H4 (cell line): ENCODE measurements at regions not wholly inside any gene's neighbourhood (a gene's known extent, or its start where the extent isn't known, plus 50 kb on each side); places are given as distances from the start of the nearest gene placed in this dataset.
"Not testable (repeated sequence)": the region's sequence is repeated elsewhere in the genome, so short reads cannot be mapped to it uniquely, and the experiment has no call there.

Experiments
- DNase-seq: peaks from one replicate; pipeline ENCODE4 v3.0.0-alpha.2; 2015; ENCODE audit warnings: low spot score

- no peak for DNase-seq
Observed at GRCh38 chr9:129561594-129562281, 59.2 kb downstream of the C9orf50 start.

GRCh38 chr9:129560881-129561306 is 60.0 kb downstream of the C9orf50 start:
- DNase-seq = no peak

GRCh38 chr9:129559506-129559881 is 61.4 kb downstream of the C9orf50 start:
- DNase-seq = peak; percentile 1

- peak; percentile 5 for DNase-seq
Observed at GRCh38 chr9:129558551-129559505, 62.1 kb downstream of the C9orf50 start.

GRCh38 chr9:129558063-129558550 is 62.8 kb downstream of the C9orf50 start:
- peak; percentile 1 for DNase-seq

DNA sequence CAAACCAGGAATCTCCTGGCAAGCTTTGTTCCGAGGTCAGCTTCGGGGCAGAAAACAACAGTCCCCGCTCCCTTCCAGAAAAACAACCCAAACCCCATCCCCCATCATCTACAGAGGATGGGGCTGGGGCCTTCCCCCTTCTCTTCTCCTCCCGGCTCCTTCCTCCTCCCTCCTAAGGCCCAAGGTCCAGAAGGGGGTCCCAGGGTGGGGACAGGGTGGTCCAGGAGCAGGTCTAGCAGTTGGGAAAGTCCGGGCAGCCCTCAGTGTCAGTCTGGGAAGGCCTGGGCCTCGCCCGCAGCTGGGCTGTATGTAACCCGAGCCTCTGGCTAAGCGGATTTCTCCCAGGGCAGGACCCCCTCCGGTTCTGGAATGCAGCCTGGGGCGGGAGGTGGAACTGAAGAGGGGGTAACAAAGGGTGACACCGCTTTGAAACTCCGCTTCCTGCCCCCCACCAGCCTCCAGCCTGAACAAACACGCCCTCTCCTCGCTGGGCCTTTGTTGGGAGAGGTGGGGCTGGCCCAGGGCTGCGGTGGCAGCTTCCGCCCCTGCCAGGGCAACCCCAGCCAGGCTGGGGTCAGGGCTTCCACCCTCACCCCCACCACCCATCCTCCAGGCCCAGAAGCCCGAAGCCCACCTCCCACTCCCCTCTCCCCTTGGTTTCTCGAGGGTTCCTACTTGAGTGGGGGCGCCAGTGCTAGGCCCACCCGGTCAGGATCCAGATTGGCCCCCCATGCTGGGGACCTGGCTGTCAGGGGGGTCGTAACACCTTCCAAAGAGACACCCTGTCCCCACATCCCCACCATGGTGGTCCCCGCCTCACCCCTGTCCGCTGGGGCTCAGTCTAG is 63.5 kb downstream of the C9orf50 start:
- DNase-seq = peak; percentile 78

DNA sequence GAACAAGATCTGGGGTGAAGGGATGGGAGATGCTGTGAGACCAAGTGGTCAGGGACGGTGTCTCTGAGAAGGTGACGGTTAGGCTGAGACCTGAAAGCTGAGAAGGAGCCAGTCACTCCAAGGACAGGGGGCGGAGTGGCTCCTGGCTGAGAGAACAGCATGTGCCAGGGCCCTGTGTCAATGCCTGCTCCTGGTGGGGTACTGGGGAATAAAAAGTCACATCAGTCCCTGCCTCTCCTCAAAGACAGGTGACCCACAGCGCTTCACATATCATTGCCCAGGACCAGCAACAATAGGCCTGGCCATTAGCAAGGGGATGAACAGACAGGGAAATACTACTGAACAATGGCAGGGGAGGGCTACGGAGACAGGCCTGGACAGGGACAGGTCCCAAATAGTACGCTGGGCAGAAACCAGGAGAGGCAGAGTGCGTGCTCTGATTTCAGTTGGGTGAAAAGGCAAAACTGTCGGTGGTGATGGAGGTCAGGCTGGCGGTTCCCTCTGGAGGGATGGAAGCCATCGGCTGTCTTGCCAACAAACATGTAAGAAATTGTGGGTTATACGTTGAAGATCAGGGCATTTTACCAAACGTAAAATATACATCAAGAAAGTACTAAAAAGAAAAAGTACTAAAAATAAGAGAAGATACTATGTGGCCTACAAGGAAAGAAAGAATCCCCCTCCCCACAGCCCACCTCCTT is 64.3 kb downstream of the C9orf50 start:
- DNase-seq = peak; percentile 2

DNA sequence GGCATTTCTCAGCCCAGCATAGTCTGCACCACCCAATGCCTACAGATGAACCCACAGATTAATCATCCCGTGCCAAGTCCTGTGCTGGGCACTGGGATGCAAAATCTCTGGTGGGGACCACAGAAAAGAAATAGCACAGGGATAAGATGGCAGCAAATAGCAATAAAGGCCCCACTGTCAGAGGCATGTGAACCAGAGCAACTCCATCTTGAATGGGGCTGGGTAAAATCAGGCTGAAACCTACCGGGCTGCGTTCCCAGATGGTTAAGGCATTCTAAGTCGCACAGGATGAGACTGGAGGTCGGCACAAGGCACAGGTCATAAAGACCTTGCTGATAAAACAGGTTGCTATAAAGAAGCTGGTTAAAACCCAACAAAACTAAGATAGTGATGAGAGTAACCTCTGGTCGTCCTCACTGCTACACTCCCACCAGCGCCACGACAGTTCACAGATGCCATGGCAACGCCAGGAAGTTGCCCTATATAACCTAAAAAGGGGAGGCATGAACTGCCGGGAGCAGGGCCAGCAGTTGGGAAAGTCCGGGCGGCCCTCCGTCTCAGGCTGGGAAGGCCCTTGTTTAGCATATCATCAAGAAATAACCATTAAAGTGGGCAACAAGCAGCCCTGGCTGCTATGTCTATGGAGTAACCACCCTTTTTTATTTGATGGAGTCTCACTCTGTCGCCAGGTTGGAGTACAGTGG is 65.2 kb downstream of the C9orf50 start:
- DNase-seq = peak; percentile 2

DNA sequence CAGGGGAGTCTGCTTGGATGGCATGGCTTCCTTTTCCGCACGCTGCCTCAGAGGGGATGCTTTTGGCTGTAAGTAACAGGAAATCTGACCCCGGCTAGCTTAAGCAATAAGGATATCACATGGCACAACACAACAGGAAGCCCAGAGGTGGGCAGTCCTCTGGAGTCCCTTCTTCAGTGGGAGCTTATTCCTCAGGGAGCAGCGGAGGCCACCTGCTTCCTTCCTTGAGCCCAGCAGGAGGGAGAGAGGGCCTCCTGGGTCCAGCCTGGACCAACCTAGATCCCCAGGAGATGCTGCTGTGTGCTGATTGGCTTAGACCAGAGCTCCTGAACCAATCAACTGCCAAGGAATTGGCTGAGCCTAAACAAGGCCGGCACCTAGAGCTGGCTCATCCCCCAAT is 66.3 kb downstream of the C9orf50 start:
- no peak for DNase-seq

- no peak for DNase-seq
Observed at GRCh38 chr9:129553277-129553676, 67.6 kb downstream of the C9orf50 start.

DNA sequence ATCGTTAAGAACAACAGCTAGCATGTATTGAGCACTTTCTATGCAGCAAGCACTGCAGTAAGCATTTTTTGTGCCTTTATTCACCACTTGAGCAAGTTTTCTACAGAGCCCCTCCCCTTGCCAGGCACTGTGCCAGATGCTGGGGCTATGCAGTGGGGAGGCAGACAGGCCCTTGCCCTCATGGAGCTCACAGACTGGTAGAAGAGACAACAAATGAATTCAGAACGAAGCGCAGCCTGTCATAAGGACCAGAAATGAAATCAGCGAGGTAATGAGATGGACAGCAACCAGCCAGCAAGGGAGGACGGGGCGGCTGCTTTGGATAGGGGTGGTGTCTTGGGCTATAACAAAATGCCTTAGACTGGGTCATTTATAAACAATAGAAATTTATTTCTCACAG is 68.8 kb downstream of the C9orf50 start:
- DNase-seq = no peak

DNA sequence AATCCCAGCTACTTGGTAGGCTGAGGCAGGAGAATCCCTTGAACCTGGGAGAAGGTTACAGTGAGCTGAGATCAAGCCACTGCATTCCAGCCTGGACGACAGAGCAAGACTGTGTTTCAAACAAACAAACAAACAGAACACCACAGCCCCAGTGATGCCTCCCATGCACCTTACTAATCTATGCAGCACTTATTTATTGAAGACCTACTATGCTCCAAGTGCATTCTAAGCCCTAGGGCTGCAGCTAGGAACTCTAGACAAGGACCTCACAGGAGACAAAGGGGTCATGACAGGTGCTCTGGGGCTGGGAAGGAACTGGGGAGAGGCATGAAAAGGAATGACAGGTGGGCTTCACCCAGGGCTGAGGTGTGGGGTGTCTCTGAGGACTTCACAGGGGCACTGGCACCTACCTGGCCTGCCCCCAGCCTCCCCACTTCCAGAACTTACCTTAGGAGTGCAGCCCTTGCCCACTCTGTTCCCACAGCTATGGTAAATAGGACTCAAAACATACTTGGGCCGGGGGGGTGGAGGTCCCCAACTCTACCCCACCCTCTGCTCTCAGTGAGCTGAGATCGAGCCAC is 69.4 kb downstream of the C9orf50 start:
- no peak for DNase-seq

DNA sequence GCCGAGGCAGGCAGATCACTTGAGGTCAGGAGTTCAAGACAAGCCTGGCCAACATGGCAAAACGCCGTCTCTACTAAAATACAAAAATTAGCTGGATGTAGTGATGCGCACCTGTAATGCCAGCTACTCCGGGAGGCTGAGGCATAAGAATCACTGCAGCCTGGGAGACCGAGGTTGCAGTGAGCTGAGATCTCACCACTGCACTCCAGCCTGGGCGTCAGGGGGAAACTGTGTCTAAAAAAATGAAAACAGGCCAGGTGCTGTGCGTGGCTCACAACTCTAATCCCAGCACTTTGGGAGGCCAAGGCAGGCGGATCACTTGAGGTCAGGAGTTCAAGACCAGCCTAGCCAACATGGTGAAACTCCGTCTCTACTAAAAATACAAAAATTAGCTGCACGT is 69.9 kb downstream of the C9orf50 start:
- DNase-seq = not testable (repeated sequence)

- peak; percentile 50 for DNase-seq
Observed at GRCh38 chr9:129550199-129550839, 70.6 kb downstream of the C9orf50 start.

GRCh38 chr9:129549684-129550083 is 71.2 kb downstream of the C9orf50 start:
- no peak for DNase-seq

DNA sequence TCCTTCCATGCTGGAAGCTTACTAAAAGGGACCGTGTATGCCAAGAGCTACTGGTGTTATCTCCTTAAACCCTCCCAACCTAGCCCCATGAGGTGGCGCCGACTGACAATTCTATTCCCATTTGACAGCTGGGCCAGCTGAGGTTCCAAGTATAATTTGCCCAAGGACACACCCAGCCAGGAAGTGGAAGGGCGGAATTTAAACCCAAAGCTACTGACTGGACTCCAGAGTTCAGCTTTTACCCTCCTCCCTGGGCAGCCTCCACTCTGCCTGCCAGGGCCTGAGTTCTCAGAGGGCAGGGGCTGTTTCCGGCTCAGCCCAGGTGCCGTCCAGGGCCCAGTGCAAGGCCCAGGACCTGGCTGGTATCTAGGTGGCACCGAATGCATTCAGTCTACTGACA is 71.8 kb downstream of the C9orf50 start:
- DNase-seq = no peak

DNA sequence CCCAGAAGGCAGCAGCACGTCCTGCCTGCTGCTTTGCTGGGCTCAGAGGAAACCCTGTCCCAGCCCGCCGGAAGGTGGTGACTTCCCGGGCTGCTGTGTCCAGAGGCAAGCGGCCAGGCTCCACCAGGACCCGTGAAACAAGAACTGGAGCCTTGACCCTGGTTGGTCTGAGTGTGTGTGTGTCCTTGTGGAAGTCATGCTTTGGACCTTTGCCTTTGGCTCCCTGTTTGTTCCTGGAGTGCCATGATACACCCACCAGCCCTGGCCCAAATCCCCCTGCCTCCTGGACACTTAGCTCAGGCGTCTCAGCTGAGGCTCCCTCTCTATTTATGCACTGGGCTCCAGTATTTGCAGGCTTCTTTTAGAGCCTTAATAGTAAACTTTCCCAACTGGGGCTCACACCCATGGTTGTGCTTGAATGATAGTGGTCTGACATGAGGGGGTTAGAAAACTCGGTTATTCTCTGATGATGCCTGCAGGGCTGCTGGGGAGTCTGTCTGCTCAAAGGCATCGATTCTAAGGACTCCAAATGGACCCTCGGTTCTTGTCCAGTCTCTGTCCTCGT is 72.2 kb downstream of the C9orf50 start:
- no peak for DNase-seq

DNA sequence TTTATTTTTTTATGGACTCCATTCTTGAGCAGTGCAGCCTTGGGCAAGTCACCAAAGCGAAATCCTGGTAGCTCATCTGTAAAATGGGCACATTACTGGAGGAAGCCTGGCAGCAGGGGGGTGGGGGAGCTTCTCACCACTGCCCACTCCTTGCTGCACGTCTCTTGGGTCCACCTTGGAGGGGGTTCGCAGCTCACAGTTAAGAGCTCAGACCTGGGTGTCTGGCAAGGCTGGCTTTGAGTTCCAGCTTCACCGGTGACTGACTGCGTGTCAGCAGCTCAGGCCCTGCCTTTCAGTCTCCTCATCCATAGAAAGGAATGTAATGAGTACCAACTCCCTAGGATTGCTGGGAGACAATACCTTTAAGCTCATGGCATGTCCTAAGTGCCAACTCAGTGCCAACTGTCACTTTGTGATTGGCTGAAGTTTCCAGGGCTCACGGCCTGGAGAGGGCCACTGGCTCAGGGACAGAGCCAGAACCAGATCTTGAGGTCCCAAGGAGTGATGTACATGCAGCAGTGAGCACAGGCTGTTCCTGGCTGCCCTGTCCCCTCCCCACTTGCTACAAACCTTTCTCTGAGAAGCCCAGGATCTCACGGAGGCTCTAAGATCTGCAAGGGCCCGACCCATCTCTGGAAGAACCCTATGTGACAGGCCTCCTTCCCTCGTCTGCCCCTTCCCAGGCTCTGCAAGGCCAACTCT is 72.9 kb downstream of the C9orf50 start:
- no peak for DNase-seq

DNA sequence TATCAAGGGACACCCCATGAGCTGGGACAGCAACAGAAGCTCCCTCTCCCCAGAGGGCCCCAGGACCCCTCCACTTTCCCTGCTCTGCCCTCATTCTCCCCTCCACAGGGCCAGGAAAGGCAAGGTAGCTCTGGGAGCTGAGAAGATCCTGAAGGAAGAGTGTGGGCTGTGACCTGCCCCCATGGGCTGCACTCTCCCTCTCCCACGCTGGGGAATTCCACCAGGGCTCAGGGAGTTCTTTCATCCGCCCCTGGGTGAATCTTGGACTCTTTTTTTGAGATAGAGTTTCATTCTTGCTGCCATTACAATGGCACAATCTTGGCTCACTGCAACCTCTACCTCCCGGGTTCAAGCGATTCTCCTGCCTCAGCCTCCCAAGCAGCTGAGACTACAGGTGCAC is 73.8 kb downstream of the C9orf50 start:
- no peak for DNase-seq
